ENCODE measurements at regions not wholly inside any gene's neighbourhood (a gene's known extent, or its start where the extent isn't known, plus 50 kb on each side); places are given as distances from the start of the nearest gene placed in this dataset.

GRCh38 chrX:5397409-5397808, 831.3 kb downstream of the NLGN4X start:
- H3K9me3 ChIP-seq (ENCODE audit: control insufficient read depth in 2 of 3, insufficient read depth in 1 of 3, low read length in 3 of 3) = no peaks in the 10 kb centered on the region

GRCh38 chrX:5390376-5390775, 838.3 kb downstream of the NLGN4X start:
- Histone ChIP-seq H3K9me3 (ENCODE audit: control insufficient read depth in 2 of 3, insufficient read depth in 1 of 3, low read length in 3 of 3) (no peaks in the 10 kb centered on the region), H3K27me3 (ENCODE audit: control insufficient read depth, insufficient read depth, low read length) (no peaks in the 10 kb centered on the region), H3K4me1 (ENCODE audit: control insufficient read depth in 2 of 3, insufficient read depth in 2 of 3, low read depth in 1 of 3, low read length in 3 of 3) (no peaks in the 10 kb centered on the region), H3K9ac (ENCODE audit: low read length in 3 of 3) (no peak overlapping the region), H3K36me3 (ENCODE audit: control insufficient read depth in 2 of 3, insufficient read depth in 3 of 3, low read length in 3 of 3) (no peaks in the 10 kb centered on the region), H3K4me3 (ENCODE audit: low read length in 3 of 3) (no peak overlapping the region), H3K27ac (ENCODE audit: low read depth in 2 of 2, low read length in 2 of 2) (no peak overlapping the region)
- intact Hi-C loops (cut with DNase I) = no loop called here
- no peak for TF ChIP-seq CTCF (IDR thresholded peaks at IDR 0.05; ENCODE audit: borderline replicate concordance, extremely low read depth, insufficient read depth)
- DNase-seq (no peak), FAIRE-seq (no peak)

More at GRCh38 chrX:5397409-5397808, 831.3 kb downstream of the NLGN4X start:
- no peak for DNase-seq
- FAIRE-seq = no peak
- H3K36me3 ChIP-seq (ENCODE audit: control insufficient read depth in 2 of 3, insufficient read depth in 3 of 3, low read length in 3 of 3) = no peaks in the 10 kb centered on the region
- H3K4me3 ChIP-seq (ENCODE audit: low read length in 3 of 3) = no peak overlapping the region
- no peak for TF ChIP-seq CTCF (IDR thresholded peaks at IDR 0.05; ENCODE audit: borderline replicate concordance, extremely low read depth, insufficient read depth)
- intact Hi-C loops (cut with DNase I) = no loop called here
- no peak overlapping the region for H3K27ac ChIP-seq (ENCODE audit: low read depth in 2 of 2, low read length in 2 of 2)
- H3K4me1 ChIP-seq (ENCODE audit: control insufficient read depth in 2 of 3, insufficient read depth in 2 of 3, low read depth in 1 of 3, low read length in 3 of 3) = no peaks in the 10 kb centered on the region
- H3K9ac ChIP-seq (ENCODE audit: low read length in 3 of 3) = no peak overlapping the region
- no peaks in the 10 kb centered on the region for H3K27me3 ChIP-seq (ENCODE audit: control insufficient read depth, insufficient read depth, low read length)

GRCh38 chrX:5388087-5388486, 840.6 kb downstream of the NLGN4X start:
- no peak overlapping the region for H3K4me3 ChIP-seq (ENCODE audit: low read length in 3 of 3)
- no peaks in the 10 kb centered on the region for H3K36me3 ChIP-seq (ENCODE audit: control insufficient read depth in 2 of 3, insufficient read depth in 3 of 3, low read length in 3 of 3)
- intact Hi-C loops (cut with DNase I) = no loop called here
- H3K27ac ChIP-seq (ENCODE audit: low read depth in 2 of 2, low read length in 2 of 2) = no peak overlapping the region
- H3K9ac ChIP-seq (ENCODE audit: low read length in 3 of 3) = no peak overlapping the region
- no peak for FAIRE-seq
- no peaks in the 10 kb centered on the region for H3K27me3 ChIP-seq (ENCODE audit: control insufficient read depth, insufficient read depth, low read length)
- no peak for TF ChIP-seq CTCF (IDR thresholded peaks at IDR 0.05; ENCODE audit: borderline replicate concordance, extremely low read depth, insufficient read depth)
- peak in 1 of 5 donors; percentile 1 for DNase-seq
- no peaks in the 10 kb centered on the region for H3K9me3 ChIP-seq (ENCODE audit: control insufficient read depth in 2 of 3, insufficient read depth in 1 of 3, low read length in 3 of 3)
- H3K4me1 ChIP-seq (ENCODE audit: control insufficient read depth in 2 of 3, insufficient read depth in 2 of 3, low read depth in 1 of 3, low read length in 3 of 3) = no peaks in the 10 kb centered on the region

GRCh38 chrX:5380426-5380825, 848.2 kb downstream of the NLGN4X start:
- Histone ChIP-seq H3K27ac (ENCODE audit: low read depth in 2 of 2, low read length in 2 of 2) (no peak overlapping the region), H3K9ac (ENCODE audit: low read length in 3 of 3) (no peak overlapping the region), H3K27me3 (ENCODE audit: control insufficient read depth, insufficient read depth, low read length) (no peaks in the 10 kb centered on the region), H3K36me3 (ENCODE audit: control insufficient read depth in 2 of 3, insufficient read depth in 3 of 3, low read length in 3 of 3) (no peaks in the 10 kb centered on the region), H3K9me3 (ENCODE audit: control insufficient read depth in 2 of 3, insufficient read depth in 1 of 3, low read length in 3 of 3) (no peaks in the 10 kb centered on the region), H3K4me3 (ENCODE audit: low read length in 3 of 3) (no peak overlapping the region), H3K4me1 (ENCODE audit: control insufficient read depth in 2 of 3, insufficient read depth in 2 of 3, low read depth in 1 of 3, low read length in 3 of 3) (no peaks in the 10 kb centered on the region)
- intact Hi-C loops (cut with DNase I) = no loop called here
- DNase-seq (no peak), FAIRE-seq (no peak)
- TF ChIP-seq CTCF (IDR thresholded peaks at IDR 0.05; ENCODE audit: borderline replicate concordance, extremely low read depth, insufficient read depth) = no peak
